ENCODE measurements at regions not wholly inside any gene's neighbourhood (a gene's known extent, or its start where the extent isn't known, plus 50 kb on each side); places are given as distances from the start of the nearest gene placed in this dataset.

DNA sequence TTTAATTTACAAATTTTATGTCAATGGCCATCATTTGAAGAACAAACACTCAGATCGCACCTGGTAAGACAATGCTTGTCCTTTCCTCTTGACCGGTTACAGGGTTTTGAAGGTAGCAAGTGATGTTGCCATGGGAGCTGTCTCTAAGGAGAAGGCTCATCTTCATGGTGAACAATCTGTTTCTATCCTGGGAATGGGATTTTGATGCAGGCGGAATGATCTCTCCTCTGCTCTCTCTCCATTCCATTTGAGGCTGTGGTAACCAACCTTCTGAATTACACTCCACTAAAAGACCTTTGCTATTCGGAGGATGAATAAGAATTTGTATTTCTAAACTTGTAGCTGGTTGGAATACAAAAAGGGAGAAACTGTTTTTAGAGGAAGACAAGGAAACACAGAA, 57.9 kb upstream of the SLC5A9 start:
- no peak for DNase-seq (ENCODE audit: low read depth in 2 of 2)

DNA sequence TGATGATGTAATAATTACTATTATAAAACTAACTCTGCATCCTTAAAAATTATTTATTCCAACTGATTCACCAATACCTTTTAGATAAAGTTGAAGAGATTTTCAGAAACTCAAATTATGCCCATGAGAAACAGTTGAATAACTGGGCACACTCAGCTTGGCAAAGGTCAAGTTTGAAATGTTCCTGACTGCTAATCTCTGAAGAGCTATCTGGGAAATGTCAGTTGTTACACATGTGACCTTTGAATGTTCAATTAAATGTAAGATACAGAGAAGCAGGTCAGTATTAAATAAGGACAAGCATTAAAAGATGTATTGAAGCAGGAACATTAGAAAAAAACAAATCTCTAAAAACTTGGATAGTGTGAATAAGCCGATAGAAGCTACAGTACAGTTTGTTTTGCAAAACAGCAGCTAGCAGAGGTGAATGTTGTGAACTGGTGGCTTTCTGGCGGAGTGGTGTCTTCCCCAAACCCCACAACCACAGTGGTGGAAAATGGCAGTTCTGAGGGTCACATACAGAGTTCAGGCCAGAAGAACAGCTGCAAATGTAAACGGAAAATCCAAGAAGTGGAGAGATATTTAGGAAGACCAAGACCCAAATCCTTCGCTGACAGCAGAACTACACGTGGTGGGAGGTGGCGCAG, 61.9 kb upstream of the SLC5A9 start:
- DNase-seq (ENCODE audit: low read depth in 2 of 2) = no peak

DNA sequence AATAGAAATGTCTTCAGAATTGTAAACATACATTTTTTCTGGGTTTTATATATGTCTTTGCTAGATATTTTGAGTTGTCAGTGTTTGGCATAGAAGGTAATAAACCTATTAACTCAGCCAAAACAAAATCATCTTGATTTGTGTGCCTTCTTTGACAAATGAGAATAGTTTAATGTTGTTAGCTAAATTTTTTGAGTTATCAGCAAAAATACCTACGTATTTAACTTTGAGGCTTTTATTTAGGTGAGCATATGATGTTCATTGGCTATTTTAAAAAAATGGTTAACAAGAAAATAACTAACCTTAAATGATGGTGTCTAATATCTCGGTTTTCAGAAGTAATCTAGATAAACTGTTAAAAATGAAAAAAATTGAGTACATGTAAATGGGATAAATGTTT, 83.2 kb upstream of the SLC5A9 start:
- DNase-seq (ENCODE audit: low read depth in 2 of 2) = no peak

DNA sequence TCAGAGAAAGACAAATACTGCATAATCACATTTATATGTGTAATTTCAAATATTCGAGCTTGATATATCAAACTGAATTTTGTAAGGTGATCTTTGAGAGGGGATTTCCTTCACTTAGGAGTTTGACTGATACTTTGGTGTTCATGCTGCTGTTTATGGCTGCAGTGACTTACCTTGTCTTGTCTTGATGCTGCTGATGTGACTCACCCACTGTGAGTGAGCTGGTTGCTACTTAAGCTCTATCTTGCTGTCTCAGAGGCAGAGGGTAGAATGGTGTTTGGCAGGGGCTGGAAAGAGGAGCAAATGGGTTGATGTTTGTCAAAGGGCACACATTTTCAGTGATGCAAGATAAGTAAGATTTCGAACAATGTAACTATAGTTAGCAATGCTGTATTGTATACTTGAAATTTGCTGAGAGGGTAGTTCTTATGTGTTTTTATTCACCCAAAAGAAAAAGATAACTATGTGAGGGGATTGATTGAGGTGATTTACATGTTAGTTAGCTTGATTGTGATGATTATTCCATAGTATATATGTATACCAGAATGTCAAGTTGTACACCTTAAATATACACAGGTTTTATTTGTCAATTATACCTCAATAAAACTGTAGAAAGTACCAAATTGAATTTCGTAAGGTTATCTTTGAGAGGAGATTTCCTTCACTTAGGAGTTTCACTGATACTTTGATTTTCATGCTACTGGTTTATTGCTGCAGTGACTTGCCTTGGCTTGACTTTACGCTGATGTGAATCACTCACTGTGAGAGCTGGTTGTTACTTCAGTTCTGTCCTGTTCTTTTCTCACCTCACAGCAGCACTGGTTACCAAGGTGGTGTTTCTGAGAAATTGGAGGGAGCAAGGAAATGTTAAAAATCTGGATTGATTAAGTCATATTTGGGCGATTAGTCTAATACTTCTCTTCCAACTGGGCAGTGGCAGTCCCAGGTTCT, 94.5 kb upstream of the SLC5A9 start:
- DNase-seq (ENCODE audit: low read depth in 2 of 2) = no peak

DNA sequence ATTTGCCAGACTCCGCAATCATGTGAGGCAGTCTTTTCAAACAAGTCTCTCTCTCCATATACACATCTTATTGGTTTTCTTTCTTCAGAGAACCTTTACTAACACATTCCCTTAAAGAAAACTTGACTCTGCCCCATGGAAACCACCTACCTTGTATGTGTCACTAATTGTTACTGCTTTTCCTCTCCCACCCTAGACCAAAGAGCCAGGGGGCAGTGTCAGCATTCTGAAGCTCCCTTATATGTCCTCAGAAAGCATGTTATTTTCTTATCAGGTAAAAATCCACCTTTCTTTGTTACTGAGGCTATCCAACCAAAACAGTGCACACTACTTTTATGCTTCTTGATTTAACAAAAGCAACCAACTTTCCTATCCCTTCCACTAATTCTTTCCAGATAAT, 98.9 kb upstream of the SLC5A9 start:
- no peak for DNase-seq (ENCODE audit: low read depth in 2 of 2)

DNA sequence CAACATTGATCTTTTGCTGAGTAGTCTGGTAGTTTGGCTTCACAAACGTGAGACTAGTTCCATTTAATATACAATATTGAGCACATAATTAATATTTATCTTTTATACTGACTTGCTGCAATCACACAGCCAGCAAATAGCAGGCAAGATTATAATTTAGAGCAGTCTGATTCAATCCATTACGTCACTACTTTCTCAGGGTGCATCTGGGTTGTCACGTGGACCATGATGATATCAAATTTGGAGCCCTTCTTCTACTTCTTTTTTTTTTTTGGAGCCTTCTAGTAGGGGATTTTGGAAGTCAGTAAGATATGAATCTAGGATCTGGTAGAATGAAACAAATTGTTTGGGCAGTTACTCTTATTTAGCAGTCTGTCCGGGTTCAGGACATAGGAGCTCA, 100.6 kb upstream of the SLC5A9 start:
- DNase-seq (ENCODE audit: low read depth in 2 of 2) = no peak

DNA sequence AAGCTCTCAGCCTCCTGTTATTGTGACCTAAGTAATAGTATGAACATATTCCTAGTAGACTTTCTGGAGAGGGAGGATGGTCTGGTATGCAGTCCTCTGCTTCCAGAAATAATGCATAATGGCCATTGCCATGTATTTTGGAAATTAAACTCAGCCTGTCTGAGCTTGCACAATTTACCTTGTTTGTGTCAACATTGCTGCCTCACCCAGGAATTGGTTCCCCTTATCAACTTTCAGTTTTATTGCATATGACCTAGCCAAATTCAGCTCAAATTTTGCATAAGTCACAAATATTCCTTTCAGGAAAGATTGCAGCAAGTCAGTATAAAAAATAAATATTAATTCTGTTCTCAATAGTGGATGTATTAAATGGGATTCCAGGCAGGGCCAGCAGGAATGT, 101.9 kb upstream of the SLC5A9 start:
- no peak for DNase-seq (ENCODE audit: low read depth in 2 of 2)

DNA sequence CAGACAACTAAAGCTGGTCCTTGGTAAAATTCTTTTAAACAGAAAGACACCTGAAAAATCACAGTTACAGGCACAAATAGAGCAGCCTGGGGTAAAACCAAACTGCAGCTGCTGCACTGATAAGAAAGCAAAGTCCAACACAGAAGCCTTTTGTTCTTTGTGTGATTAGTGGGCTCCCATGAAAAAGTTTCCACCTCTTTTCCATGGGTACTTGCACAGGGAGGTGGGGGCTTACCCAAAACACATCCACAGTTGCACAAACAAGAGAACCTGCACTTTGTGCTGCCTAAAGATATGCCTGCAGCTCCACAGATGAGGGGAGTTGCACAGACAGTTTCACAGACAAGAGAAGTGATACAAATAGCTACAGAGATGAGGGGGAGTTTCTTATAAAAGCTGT, 106.7 kb upstream of the SLC5A9 start:
- no peak for DNase-seq (ENCODE audit: low read depth in 2 of 2)

DNA sequence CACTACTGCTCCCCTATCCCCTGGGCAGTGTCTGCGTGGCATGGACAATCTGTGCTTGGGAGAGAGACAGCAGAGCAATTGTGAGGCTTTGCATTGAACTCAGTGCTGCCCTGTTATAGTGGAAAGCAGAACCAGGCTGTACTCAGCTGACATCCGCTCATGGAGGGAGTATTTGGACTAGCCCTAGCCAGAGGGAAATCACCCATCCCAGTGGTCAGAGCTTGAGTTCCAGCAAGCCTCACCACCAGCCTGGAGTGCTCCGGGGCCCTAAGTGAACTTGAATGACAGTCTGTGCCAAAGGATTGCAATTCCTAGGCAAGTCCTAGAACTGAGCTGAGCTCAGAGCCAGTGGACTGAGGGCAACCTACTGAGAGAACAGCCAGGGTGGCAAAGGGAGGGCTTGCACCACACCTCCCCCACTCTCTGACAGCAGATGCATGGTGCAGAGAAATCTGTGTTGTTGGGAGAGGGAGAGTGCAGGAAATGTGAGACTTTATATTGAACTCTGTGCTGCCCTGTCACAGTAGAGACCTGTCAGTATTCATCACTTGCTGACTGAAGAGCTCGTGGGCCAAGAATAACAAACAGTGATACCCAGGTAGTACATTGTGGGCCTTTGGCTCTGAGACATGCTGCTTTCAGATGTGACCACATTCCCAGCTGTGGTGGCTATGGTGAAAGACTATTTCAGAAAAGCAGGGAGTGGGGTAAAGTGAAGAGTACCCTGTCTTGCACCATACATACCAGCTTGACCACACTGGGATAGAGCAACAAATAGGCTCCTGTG, 107.7 kb upstream of the SLC5A9 start:
- no peak for DNase-seq (ENCODE audit: low read depth in 2 of 2)

DNA sequence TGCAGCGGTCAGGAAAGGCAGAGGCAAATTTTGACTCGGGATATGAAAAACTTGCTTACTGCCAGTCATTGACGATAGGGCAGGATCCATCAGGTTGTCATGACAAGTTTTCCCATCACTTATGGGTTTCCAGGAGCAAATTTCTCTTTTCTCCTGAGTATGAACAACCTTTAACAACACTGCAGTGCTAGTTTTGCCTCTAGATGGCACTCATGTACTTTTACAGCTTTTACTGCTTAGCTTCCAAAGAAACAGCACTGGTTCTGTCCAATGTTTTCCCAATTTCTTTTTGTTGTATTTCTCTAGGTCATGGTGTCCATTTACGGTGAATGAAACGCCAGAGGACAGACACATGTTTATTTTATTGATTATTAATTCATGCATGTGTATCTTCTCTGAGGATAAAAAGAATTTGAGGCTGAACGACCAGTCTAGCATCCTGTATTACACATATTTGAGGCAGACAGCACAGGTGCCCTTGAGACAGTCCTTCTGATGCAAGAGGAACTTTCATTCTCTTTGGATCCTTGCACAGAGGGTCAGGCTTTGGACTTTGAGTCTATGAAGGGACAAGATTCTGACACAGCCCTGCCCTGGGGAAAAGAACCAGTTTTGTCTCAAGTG, 112.3 kb upstream of the TRABD2B start:
- DNase-seq (ENCODE audit: low read depth in 2 of 2) = no peak

DNA sequence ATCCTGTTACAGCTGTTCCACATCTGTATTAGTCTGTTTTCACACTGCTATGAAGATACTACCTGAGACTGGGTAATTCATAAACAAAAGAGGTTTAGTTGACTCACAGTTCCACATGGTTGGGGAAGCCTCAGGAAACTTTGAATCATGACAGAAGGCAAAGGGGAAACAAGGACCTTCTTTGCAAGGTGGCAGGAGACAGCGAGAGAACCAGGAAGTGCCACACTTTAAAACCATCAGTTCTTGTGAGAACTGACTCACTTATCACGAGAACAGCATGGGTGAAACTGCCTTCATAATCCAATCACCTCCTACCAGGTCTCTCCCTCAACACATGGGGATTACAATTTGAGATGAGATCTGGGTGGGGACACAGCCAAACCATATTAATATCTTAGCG, 110.3 kb upstream of the TRABD2B start:
- DNase-seq (ENCODE audit: low read depth in 2 of 2) = no peak

DNA sequence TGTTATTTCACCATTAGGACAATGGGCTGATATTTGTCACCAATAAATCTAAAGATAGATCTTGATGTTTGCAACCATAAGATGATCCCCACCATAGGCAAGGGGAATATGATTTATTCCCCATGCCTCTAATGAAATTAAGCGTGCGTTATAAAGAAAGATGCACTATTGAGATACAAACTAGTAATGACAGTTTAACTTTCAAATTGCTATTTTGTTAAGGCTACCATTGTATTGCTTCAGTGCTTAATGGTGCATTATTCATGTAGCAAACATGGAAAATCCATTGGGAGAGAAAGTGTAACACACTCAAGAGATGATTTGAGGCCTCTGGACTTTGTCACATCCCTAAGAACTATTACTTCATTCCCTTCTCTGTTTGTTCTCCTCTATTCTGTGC, 108.9 kb upstream of the TRABD2B start:
- no peak for DNase-seq (ENCODE audit: low read depth in 2 of 2)

DNA sequence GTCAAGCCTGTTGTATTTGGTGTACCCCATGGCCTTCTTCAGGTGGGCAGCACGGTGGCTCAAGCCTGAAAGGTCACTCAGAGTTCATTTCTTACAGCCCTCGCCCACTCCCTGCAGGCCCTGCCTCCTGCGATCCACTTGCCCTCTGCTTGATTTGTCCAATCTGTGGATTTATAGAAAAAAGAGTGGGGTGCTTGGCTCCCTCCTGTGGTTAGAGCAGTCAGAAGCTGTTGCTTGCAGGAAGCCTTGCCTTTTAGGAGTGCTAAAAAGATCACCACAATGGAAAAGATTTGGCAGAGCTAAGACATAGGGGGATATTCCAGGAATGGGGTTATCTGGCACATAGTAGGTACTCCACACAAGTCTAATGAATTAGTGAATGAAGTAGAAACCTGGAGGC, 108.0 kb upstream of the TRABD2B start:
- DNase-seq (ENCODE audit: low read depth in 2 of 2) = no peak

DNA sequence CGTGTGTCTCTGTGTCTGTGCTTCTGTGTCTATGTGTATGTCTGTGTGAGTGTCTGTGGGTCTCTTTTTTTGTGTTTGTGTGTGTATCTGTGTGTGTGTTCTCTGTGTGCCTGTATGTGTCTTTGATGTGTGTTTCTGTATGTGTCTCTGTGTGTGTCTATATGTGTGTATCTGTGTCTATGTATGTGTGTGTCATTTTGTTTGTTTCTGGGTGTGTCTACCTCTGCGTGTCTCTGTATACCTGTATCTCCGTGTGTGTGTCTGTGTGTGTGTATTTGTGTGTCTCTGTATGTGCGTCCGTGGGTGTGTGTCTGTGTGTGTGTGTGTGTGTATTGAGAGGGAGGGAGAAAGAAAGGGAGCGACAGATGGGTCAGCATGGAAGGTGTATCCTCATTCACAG, 106.3 kb upstream of the TRABD2B start:
- DNase-seq (ENCODE audit: low read depth in 2 of 2) = no peak

DNA sequence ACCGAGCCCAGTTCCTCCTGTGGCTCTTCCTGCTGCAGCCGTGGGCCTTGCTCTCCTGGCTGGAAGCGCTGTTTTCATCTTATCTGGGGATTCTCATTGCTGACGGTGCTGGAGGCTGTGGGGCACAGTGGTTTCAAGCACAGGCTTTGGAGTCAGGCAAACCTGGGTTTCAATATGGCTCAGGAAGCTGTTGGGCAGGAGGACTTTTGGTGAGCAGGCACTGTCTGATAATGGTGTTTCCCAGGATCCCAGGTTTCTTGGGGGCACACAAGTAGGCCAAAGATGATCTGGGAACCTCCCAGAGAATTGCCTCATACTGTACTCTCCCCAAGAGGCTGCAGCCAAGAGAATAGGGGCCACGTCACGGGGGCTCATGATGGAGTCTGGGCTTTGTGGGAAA, 105.6 kb upstream of the TRABD2B start:
- no peak for DNase-seq (ENCODE audit: low read depth in 2 of 2)

DNA sequence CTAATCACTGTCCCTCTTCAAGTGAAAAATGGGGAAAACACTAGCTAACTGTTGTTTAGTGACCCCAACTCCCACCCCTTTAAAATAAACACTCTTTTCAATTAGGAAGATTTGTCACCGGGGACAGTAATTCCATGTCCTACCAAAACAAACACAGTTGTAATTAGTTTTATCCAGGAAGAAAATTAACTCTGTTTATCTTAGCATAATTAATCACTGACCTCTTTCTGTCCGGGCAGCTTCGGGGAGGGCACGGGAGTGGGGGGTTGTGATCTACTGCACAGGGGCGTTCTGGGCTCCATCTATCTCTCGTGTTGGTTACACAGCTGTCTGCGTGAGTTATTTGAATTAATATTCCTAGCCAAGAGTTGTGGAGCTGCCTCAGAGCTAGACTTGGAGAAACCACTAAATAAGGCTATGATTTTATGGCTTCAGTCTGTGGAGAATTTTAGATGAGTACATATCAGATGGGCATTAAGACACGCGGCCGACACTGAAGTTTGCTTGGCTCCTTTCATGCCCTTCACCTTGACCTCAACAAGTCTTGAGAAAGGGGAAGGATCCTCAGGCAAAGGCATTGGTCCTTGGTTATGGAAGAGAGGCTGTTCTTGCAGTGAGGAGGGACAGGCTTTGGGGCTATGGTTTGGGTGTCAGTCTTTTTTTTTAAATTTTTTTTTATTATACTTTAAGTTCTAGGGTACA, 102.0 kb upstream of the TRABD2B start:
- no peak for DNase-seq (ENCODE audit: low read depth in 2 of 2)

DNA sequence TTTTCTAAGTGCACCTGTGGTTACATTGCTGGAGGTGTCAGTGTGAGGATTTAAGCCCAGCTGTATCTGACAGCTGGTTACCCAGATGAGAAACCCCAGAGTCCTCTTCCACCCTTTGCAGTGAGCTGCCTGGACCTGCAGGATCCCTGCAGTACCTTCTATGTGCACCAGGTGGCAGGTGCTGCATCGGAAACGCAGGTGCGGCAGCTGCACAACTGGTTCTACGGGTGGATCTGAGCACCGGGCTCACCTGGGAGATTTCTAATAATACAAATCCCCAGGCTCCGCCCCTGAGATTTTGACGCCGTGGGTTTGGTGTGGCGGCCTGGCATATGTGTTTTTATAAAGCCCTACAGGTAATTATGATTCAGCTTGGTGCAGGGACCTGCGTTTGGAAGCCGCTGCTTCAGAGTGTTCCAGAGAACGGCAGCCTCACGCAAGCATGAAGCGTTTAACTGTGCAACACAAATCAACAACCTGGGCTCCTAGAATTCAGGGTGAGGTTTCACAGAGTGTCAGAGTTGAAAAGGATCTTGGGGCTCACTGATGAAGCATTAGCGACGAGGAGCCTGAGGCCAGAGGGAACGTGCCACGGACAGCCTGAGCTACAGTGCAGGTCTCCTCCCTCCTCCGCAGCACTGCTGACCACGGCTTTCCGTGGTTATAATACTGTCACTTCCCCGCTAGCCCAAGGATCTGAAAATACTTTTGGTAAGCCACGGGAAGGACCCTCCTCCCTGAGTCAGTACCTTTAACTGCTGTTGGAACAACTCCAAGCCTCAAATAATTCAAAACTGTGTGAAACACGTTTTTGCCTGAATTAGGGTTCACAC, 96.7 kb upstream of the TRABD2B start:
- peak; percentile 51 to 60 for DNase-seq (ENCODE audit: low read depth in 2 of 2)

DNA sequence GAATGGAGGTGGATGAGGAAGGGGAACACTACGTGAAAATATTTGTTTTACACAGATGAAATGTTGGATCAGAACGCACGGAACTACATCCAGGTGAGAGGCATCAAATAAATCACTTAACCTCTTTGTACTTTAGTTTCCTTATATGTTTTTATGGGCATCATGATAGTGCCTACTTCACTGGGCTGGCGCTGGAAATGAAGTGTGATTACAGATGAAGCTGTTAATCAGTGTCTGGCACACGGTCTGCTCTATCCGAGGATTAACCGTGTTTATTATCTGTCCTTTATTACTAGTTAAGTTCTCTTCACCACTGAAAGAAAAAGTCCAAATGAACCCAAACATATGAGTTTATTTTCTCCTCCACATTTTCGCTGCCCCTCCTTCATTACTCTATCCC, 96.0 kb upstream of the TRABD2B start:
- no peak for DNase-seq (ENCODE audit: low read depth in 2 of 2)

DNA sequence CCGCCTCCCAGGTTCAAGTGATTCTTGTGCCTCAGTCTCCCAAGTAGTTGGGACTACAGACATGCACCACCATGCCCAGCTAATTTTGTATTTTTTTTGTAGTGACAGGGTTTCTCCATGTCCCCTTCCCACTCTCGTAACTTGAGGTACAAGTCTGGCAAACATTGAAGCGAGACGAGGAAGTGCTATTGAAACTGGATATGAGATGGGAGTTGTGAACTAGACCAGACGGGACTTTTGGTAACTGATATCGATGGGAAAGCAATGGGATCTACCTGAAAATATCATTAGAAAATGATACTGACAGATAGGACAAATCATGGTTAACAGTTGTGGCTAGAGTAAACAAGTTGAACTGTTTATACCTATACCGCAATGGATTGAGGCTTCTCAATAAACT, 95.2 kb upstream of the TRABD2B start:
- no peak for DNase-seq (ENCODE audit: low read depth in 2 of 2)

DNA sequence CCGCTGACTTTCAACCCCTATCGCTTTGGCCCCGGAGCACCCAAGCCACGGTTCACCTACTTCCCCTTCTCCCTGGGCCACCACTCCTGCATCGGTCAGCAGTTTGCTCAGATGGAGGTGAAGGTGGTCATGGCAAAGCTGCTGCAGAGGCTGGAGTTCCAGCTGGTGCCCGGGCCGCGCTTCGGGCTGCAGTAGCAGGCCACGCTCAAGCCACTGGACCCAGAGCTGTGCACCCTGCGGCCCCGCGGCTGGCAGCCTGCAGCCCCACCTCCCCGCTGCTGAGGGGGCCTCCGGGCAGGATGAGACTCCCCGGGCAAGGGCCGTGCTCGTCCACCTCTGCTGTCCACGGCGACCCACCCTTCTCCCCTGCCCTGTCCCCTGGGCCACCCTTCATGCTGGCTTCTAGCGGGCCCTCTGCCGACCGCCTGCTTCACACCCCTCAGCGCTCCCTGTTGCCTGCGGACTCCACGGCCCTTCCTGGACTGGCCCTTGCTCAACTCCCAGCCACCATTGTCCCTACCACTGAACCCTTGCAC, 92.2 kb upstream of the TRABD2B start:
- DNase-seq (ENCODE audit: low read depth in 2 of 2) = no peak
